GM12878 (cell line): ENCODE measurements at regions not wholly inside any gene's neighbourhood (a gene's known extent, or its start where the extent isn't known, plus 50 kb on each side); places are given as distances from the start of the nearest gene placed in this dataset.
A peak's percentile ranks its signal among the peaks of the same experiment; 100 is the strongest.

Source experiments
- ATAC-seq: fragments of 200-7000 bp; cut with Tn5 transposase; 3 replicates; pipeline ENCODE4 v1.9.1; 2020; ENCODE audit warnings: mild to moderate bottlenecking, moderate library complexity
- BruUV-seq: library from RNA; stranded (reverse); fragments of 400-500 nt; replicated peaks from 2 replicates; lab custom pipeline; 2021; lab: Mats Ljungman, UMichigan
- CTCF ChIA-PET: fragments of 300-600 bp; sonication (Branson Sonifier 250); formaldehyde crosslinking; extraction: SDS; loops from one replicate; lab custom pipeline; 2021; ENCODE audit warnings: inconsistent platforms; lab: Yijun Ruan, JAX
- POLR2A ChIA-PET: fragments of 350-600 bp; formaldehyde crosslinking; extraction: SDS; loops from one replicate; lab custom pipeline; 2021; ENCODE audit warnings: inconsistent platforms; lab: Charles Lee
- RAD21 ChIA-PET: fragments of 300-600 bp; sonication (Branson Sonifier 250); formaldehyde crosslinking; loops from one replicate; lab custom pipeline; 2023; ENCODE audit warnings: antibody characterized with exemption; ENCODE audit not compliant: unreplicated experiment; lab: Charles Lee
- SMC1A ChIA-PET: fragments of 300-600 bp; sonication (Branson Sonifier 250); formaldehyde crosslinking; loops from one replicate; lab custom pipeline; 2023; ENCODE audit not compliant: unreplicated experiment, uncharacterized antibody; lab: Charles Lee
- DNase-seq: peaks from one replicate; pipeline ENCODE4 v3.0.0-alpha.2; 2011; ENCODE audit warnings: low read depth, low spot score
- FAIRE-seq: peaks from 3 replicates; lab custom pipeline; 2011; peaks lifted over from hg19 to GRCh38; lab: Jason Lieb, UNC
- H2AFZ ChIP-seq: 2 replicates; pipeline ENCODE4 v1.6.0; 2011; ENCODE audit warnings: low read depth, low read length, control low read depth; ENCODE audit not compliant: control insufficient read depth
- H3K27ac ChIP-seq: 2 replicates; pipeline ENCODE4 v1.5.1; 2011; ENCODE audit warnings: control low read depth; ENCODE audit not compliant: control insufficient read depth, insufficient read depth
- H3K27me3 ChIP-seq, 2 experiments: replicated peaks in 1 of 2; 2 replicates each; pipeline versions ENCODE4 v1.6.0 to v1.6.1; 2011; ENCODE audit warnings: low read length in 1 of 2; ENCODE audit not compliant: control insufficient read depth in 2 of 2, insufficient read depth in 2 of 2
- H3K36me3 ChIP-seq, 2 experiments: 2 replicates each; pipeline ENCODE4 v1.5.1; 2011; ENCODE audit warnings: low read length in 1 of 2; ENCODE audit not compliant: control insufficient read depth in 2 of 2, insufficient read depth in 2 of 2
- H3K4me1 ChIP-seq: 2 replicates; pipeline ENCODE4 v1.6.1; 2011; ENCODE audit warnings: mild to moderate bottlenecking, low read length, moderate library complexity, mixed read lengths; ENCODE audit not compliant: control insufficient read depth, insufficient read depth
- H3K4me2 ChIP-seq: 2 replicates; pipeline ENCODE4 v1.6.0; 2011; ENCODE audit warnings: control low read depth; ENCODE audit not compliant: control insufficient read depth, insufficient read depth
- H3K4me3 ChIP-seq: fragments of 200-600 bp; sonication (generic); 2 replicates; pipeline ENCODE4 v1.5.1; 2016
- H3K79me2 ChIP-seq: 2 replicates; pipeline ENCODE4 v1.6.0; 2011; ENCODE audit warnings: low read length; ENCODE audit not compliant: control insufficient read depth, insufficient read depth
- H3K9ac ChIP-seq: 2 replicates; pipeline ENCODE4 v1.8.0; 2011; ENCODE audit warnings: low read length, control low read depth, mixed read lengths; ENCODE audit not compliant: control insufficient read depth, insufficient read depth
- H3K9me3 ChIP-seq: replicated peaks from 3 replicates; pipeline ENCODE4 v1.5.1; 2011; ENCODE audit warnings: mild to moderate bottlenecking, low read length; ENCODE audit not compliant: control insufficient read depth, insufficient read depth
- H4K20me1 ChIP-seq: 2 replicates; pipeline ENCODE4 v1.6.0; 2011; ENCODE audit not compliant: control insufficient read depth, insufficient read depth
- CEBPB ChIP-seq, 2 experiments: fragments of 150-350 bp in 1 of 2; IDR thresholded peaks; 2 replicates each; pipeline ENCODE4 v1.6.1; 2012 to 2014; ENCODE audit warnings: low read depth in 2 of 2, low read length in 2 of 2, borderline replicate concordance in 1 of 2, inconsistent platforms in 1 of 2
- EZH2 ChIP-seq: IDR thresholded peaks from 2 replicates; pipeline ENCODE4 v1.6.1; 2012; ENCODE audit warnings: low read depth, mild to moderate bottlenecking, control low read depth, inconsistent platforms, low read length, borderline replicate concordance; ENCODE audit not compliant: control insufficient read depth
- POLR2AphosphoS5 ChIP-seq: IDR thresholded peaks from 2 replicates; pipeline ENCODE4 v1.6.1; 2011; ENCODE audit warnings: mild to moderate bottlenecking, low read length, inconsistent platforms
- SIX5 ChIP-seq: IDR thresholded peaks from 2 replicates; pipeline ENCODE4 v1.6.1; 2011; ENCODE audit warnings: mild to moderate bottlenecking, low read depth, low read length, moderate library complexity; ENCODE audit not compliant: severe bottlenecking
- WGBS: methylation state at CpG from one replicate; pipeline ENCODE4 v1.1.6; 2016; ENCODE audit warnings: low lambda C conversion rate; ENCODE audit not compliant: insufficient replicate concordance, insufficient coverage; ENCODE audit errors: missing lambda C conversion rate; 5-methylcytosine and 5-hydroxymethylcytosine counted together
- in situ Hi-C: fragments of 300-500 bp; cut with MboI; formaldehyde crosslinking; loops from 9 replicates; pipeline ENCODE4 v1.14.3; 2018; ENCODE audit warnings: mixed read lengths
- intact Hi-C: fragments of 100-400 bp; cut with micrococcal nuclease; formaldehyde crosslinking; loops from one replicate; pipeline ENCODE4 v1.14.2; 2022; ENCODE audit not compliant: unreplicated experiment
- TF ChIP-seq, protein P1 (sequence below): fragments of 450-650 bp; IDR thresholded peaks from 2 replicates; pipeline ENCODE4 v1.6.1; 2014; ENCODE audit warnings: mild to moderate bottlenecking

GRCh38 chr22:47929073-47929472 is 1166.6 kb downstream of the TBC1D22A start:
- 5% methylated on average over 5 of the region's 5 CpGs for WGBS
- ChIA-PET POLR2A (no interaction called here), CTCF (interaction anchor here (1.3 kb wide), 1 partner anchor 32 kb away, joined by 3 read pairs; no protein-coding TSS in a partner anchor), SMC1A (interaction anchor here (0.7 to 1.2 kb wide), 3 partner anchors 10 to 25 kb away, joined by 3 to 4 read pairs (median 3); no protein-coding TSS in a partner anchor), RAD21 (interaction anchor here (1.3 kb wide), 1 partner anchor 10 kb away, joined by 4 read pairs; no protein-coding TSS in a partner anchor)
- Histone ChIP-seq H3K27ac (peak overlapping the region; percentile 2; the same call in 1 of the 2 replicates), H3K79me2 (no peaks in the 10 kb centered on the region), H3K27me3 (no peaks in the 10 kb centered on the region), H2AFZ (no peak overlapping the region), H3K9ac (no peak overlapping the region), H3K36me3 (no peaks in the 10 kb centered on the region), H3K9me3 (peaks cover 3% of the 10 kb centered on the region; the same call in 2 of the 3 replicates), H3K4me3 (no peak overlapping the region), H3K4me2 (no peak overlapping the region), H3K4me1 (peaks cover 7% of the 10 kb centered on the region; the same call in 1 of the 2 replicates), H4K20me1 (no peaks in the 10 kb centered on the region)
- ATAC-seq (peak; percentile 52), FAIRE-seq (no peak), DNase-seq (no peak)
- intact Hi-C loops (no loop called here), in situ Hi-C loops (no loop called here)
- BruUV-seq: no TSS peak
- TF ChIP-seq POLR2AphosphoS5 (no peak), EZH2 (no peak)

- H3K27ac ChIP-seq: peak overlapping the region; percentile 2; the same call in 1 of the 2 replicates
- H3K4me3 ChIP-seq: no peak overlapping the region
- peak; percentile 78 for ATAC-seq
- no peaks in the 10 kb centered on the region for H4K20me1 ChIP-seq
- intact Hi-C loops: no loop called here
- FAIRE-seq: peak; percentile 49
- in situ Hi-C loops: no loop called here
- TF ChIP-seq CEBPB (IDR thresholded peaks at IDR 0.05; ENCODE audit: borderline replicate concordance in 1 of 2, low read depth in 2 of 2, low read length in 2 of 2) (no peak), SIX5 (no peak)
- TF ChIP-seq, protein P1, sequence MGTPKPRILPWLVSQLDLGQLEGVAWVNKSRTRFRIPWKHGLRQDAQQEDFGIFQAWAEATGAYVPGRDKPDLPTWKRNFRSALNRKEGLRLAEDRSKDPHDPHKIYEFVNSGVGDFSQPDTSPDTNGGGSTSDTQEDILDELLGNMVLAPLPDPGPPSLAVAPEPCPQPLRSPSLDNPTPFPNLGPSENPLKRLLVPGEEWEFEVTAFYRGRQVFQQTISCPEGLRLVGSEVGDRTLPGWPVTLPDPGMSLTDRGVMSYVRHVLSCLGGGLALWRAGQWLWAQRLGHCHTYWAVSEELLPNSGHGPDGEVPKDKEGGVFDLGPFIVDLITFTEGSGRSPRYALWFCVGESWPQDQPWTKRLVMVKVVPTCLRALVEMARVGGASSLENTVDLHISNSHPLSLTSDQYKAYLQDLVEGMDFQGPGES: no peak
- ChIA-PET SMC1A (interaction anchor here (0.7 to 1.2 kb wide), 3 partner anchors 10 to 25 kb away, joined by 3 to 4 read pairs (median 3); no protein-coding TSS in a partner anchor), RAD21 (interaction anchor here (1.3 kb wide), 1 partner anchor 10 kb away, joined by 4 read pairs; no protein-coding TSS in a partner anchor), CTCF (interaction anchor here (0.6 kb wide), 1 partner anchor 458 kb away, joined by 3 read pairs; no protein-coding TSS in a partner anchor), POLR2A (no interaction called here)
- H3K27me3 ChIP-seq: no peaks in the 10 kb centered on the region
- BruUV-seq: no TSS peak
- H3K9me3 ChIP-seq: peaks cover 5% of the 10 kb centered on the region; the same call in 2 of the 3 replicates
- no peak overlapping the region for H3K4me2 ChIP-seq
- WGBS: 20% methylated on average over 4 of the region's 4 CpGs
- peaks cover 7% of the 10 kb centered on the region; the same call in 1 of the 2 replicates for H3K4me1 ChIP-seq
- H3K9ac ChIP-seq: no peak overlapping the region
- no peaks in the 10 kb centered on the region for H3K79me2 ChIP-seq
- no peak overlapping the region for H2AFZ ChIP-seq
- no peak for DNase-seq
- no peaks in the 10 kb centered on the region for H3K36me3 ChIP-seq
These were observed 1166.2 kb downstream of the TBC1D22A start for GRCh38 chr22:47928631-47929030.
